ENCODE measurements at regions not wholly inside any gene's neighbourhood (a gene's known extent, or its start where the extent isn't known, plus 50 kb on each side); places are given as distances from the start of the nearest gene placed in this dataset.

- no peak overlapping the region for H3K27ac ChIP-seq (ENCODE audit: low read length)
- no peaks in the 10 kb centered on the region for H3K4me1 ChIP-seq (ENCODE audit: low read length)
- no peaks in the 10 kb centered on the region for H3K36me3 ChIP-seq (replicated peaks; ENCODE audit: low read depth, low read length)
- no peaks in the 10 kb centered on the region for H4K20me1 ChIP-seq (ENCODE audit: insufficient read depth, low read length)
- H3K79me2 ChIP-seq (ENCODE audit: low read length) = no peaks in the 10 kb centered on the region
- H3K9ac ChIP-seq (ENCODE audit: low read length) = no peak overlapping the region
- TF ChIP-seq EZH2phosphoT487 (IDR thresholded peaks at IDR 0.05; ENCODE audit: low read depth) = no peak
- no peak for TF ChIP-seq CTCF (IDR thresholded peaks at IDR 0.05; ENCODE audit: low read depth, low read length)
- H3K9me3 ChIP-seq (ENCODE audit: insufficient read depth, low read length) = no peaks in the 10 kb centered on the region
- no peak overlapping the region for H3K4me2 ChIP-seq (ENCODE audit: low read length)
- peaks cover 42% of the 10 kb centered on the region for H3K27me3 ChIP-seq (ENCODE audit: low read depth, low read length)
- H2AFZ ChIP-seq (ENCODE audit: low read depth, low read length) = no peak overlapping the region
- no peak overlapping the region for H3K4me3 ChIP-seq (ENCODE audit: low read length)
Measured at GRCh38 chr11:131254254-131254653, 116.2 kb upstream of the NTM start.

GRCh38 chr11:131274233-131274632 is 96.2 kb upstream of the NTM start:
- no peaks in the 10 kb centered on the region for H3K9me3 ChIP-seq (ENCODE audit: insufficient read depth, low read length)
- no peaks in the 10 kb centered on the region for H4K20me1 ChIP-seq (ENCODE audit: insufficient read depth, low read length)
- H3K27ac ChIP-seq (ENCODE audit: low read length) = no peak overlapping the region
- H3K79me2 ChIP-seq (ENCODE audit: low read length) = no peaks in the 10 kb centered on the region
- H3K27me3 ChIP-seq (ENCODE audit: low read depth, low read length) = no peaks in the 10 kb centered on the region
- no peaks in the 10 kb centered on the region for H3K4me1 ChIP-seq (ENCODE audit: low read length)
- H3K9ac ChIP-seq (ENCODE audit: low read length) = no peak overlapping the region
- H3K4me2 ChIP-seq (ENCODE audit: low read length) = no peak overlapping the region
- no peak overlapping the region for H2AFZ ChIP-seq (ENCODE audit: low read depth, low read length)
- no peaks in the 10 kb centered on the region for H3K36me3 ChIP-seq (replicated peaks; ENCODE audit: low read depth, low read length)
- TF ChIP-seq EZH2phosphoT487 (IDR thresholded peaks at IDR 0.05; ENCODE audit: low read depth) (no peak), CTCF (IDR thresholded peaks at IDR 0.05; ENCODE audit: low read depth, low read length) (no peak)
- H3K4me3 ChIP-seq (ENCODE audit: low read length) = no peak overlapping the region

GRCh38 chr11:131275580-131275979 is 94.8 kb upstream of the NTM start:
- Histone ChIP-seq H3K9me3 (ENCODE audit: insufficient read depth, low read length) (no peaks in the 10 kb centered on the region), H3K4me3 (ENCODE audit: low read length) (no peak overlapping the region), H3K27ac (ENCODE audit: low read length) (no peak overlapping the region), H3K9ac (ENCODE audit: low read length) (no peak overlapping the region), H4K20me1 (ENCODE audit: insufficient read depth, low read length) (no peaks in the 10 kb centered on the region), H3K36me3 (replicated peaks; ENCODE audit: low read depth, low read length) (no peaks in the 10 kb centered on the region), H3K79me2 (ENCODE audit: low read length) (no peaks in the 10 kb centered on the region), H2AFZ (ENCODE audit: low read depth, low read length) (no peak overlapping the region), H3K4me1 (ENCODE audit: low read length) (no peaks in the 10 kb centered on the region), H3K27me3 (ENCODE audit: low read depth, low read length) (no peaks in the 10 kb centered on the region), H3K4me2 (ENCODE audit: low read length) (no peak overlapping the region)
- TF ChIP-seq CTCF (IDR thresholded peaks at IDR 0.05; ENCODE audit: low read depth, low read length) = no peak
- TF ChIP-seq EZH2phosphoT487 (IDR thresholded peaks at IDR 0.05; ENCODE audit: low read depth) = no peak

- Histone ChIP-seq H2AFZ (ENCODE audit: low read depth, low read length) (no peak overlapping the region), H3K79me2 (ENCODE audit: low read length) (no peaks in the 10 kb centered on the region), H3K9ac (ENCODE audit: low read length) (no peak overlapping the region), H3K27ac (ENCODE audit: low read length) (no peak overlapping the region), H3K9me3 (ENCODE audit: insufficient read depth, low read length) (no peaks in the 10 kb centered on the region), H3K4me3 (ENCODE audit: low read length) (no peak overlapping the region), H3K4me2 (ENCODE audit: low read length) (no peak overlapping the region), H4K20me1 (ENCODE audit: insufficient read depth, low read length) (no peaks in the 10 kb centered on the region), H3K27me3 (ENCODE audit: low read depth, low read length) (no peaks in the 10 kb centered on the region), H3K36me3 (replicated peaks; ENCODE audit: low read depth, low read length) (no peaks in the 10 kb centered on the region), H3K4me1 (ENCODE audit: low read length) (no peaks in the 10 kb centered on the region)
- TF ChIP-seq CTCF (IDR thresholded peaks at IDR 0.05; ENCODE audit: low read depth, low read length) = no peak
- no peak for TF ChIP-seq EZH2phosphoT487 (IDR thresholded peaks at IDR 0.05; ENCODE audit: low read depth)
Measured at GRCh38 chr11:131278472-131278871, 91.9 kb upstream of the NTM start.

Data from OCI-LY3 (cell line).